ENCODE measurements at regions not wholly inside any gene's neighbourhood (a gene's known extent, or its start where the extent isn't known, plus 50 kb on each side); places are given as distances from the start of the nearest gene placed in this dataset.
"Not testable (repeated sequence)": the region's sequence is repeated elsewhere in the genome, so short reads cannot be mapped to it uniquely, and the experiment has no call there.

DNA sequence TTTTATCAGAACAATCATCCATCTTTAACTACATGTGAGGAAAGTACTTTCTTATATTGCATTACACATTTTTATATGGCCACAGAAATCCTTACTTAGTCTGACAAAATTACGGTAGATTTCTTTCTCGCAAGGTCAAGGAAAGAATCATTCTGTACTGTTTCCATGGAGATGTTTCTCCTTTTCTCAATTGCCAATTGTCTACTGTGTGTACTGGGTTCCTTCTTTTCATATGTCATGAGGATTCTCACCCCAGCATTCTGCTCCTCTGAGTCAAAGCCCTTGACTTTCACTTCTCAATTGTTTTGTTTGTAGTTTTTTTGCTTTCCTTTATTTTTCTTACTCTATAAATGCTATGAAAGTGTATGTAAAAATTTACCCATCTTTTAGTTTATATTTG lies 99.3 kb upstream of the AGAP9 start:
- DNase-seq = not testable (repeated sequence)

- not testable (repeated sequence) for DNase-seq
Measured at GRCh38 chr10:47619300-47620012, 96.0 kb upstream of the AGAP9 start.

DNA sequence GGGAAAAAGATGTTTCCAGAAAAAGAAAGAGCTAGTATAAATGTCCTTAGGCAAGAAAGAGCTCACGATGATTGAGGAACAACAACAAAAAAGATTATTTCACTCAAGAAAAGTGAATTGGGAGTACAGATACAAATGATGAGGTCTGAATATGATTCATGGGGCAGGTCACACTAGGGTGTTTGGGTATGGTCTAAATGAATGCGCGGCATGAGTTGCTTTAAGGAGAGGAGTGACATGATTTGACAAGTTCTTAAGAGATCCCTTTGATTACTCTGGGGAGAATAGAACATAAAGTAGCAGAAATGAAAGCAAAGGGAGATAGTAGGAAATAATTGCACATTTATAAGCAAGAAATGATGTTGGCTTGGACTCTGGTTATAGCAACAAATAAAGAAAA lies 85.9 kb upstream of the AGAP9 start:
- DNase-seq = not testable (repeated sequence)

GRCh38 chr10:47605791-47606773 lies 82.6 kb upstream of the AGAP9 start:
- not testable (repeated sequence) for DNase-seq

GRCh38 chr10:47600604-47601003 lies 77.2 kb upstream of the AGAP9 start:
- not testable (repeated sequence) for DNase-seq

GRCh38 chr10:47600127-47600526 lies 76.7 kb upstream of the AGAP9 start:
- not testable (repeated sequence) for DNase-seq

DNA sequence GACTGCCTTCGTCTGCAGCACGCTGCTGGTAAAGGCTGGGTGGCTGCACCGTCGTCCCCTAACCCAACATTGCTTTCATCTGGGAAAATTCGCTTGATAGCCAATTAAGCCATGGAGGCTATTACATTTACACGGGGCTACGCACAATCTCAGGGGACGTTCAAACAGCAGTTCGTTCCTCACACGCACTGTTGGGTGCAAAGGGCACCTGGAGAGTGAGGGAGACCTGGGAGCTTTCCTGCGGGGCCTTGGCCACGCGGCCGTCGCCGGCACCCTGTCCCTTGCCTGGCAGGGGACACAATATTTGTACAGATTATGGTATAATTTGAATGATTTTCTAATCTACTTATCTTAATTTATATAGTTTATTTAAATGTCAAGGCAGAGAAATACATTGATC lies 76.2 kb upstream of the AGAP9 start:
- not testable (repeated sequence) for DNase-seq

DNA sequence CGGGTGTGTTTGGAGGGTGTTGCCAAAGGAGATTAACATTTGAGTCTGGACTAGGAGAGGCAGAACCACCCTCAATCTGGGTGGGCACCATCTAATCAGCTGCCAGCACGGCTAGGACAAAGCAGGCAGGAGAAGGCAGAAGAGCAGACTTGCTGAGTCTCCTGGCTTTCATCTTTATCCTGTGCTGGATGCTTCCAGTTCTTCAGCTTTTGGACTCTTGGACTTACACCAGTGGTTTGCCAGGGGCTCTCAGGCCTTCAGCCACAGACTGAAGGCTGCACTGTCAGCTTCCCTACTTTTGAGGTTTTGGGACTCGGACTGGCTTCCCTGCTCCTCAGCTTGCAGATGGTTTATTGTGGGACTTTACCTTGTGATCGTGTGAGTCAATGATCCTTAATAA lies 70.4 kb upstream of the AGAP9 start:
- not testable (repeated sequence) for DNase-seq

DNA sequence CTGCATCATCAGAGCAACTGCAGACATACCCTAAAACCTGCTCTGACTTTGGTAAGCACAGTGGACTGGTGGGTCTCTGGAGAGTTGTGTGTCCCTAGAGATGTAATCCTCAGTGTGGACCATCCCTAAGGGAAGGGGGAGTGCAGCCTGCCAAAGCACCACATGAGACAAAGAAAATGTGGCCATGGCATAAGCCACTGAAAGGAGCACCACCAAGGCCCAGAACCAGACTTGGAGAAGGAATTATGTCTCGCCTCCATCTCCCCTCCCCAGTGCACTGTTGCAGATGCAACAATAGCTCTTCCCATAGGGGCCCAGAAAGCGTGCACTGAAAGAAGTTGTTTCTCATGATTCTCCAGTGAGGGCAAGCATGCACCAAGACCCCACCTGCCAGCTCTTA lies 69.7 kb upstream of the AGAP9 start:
- DNase-seq = not testable (repeated sequence)

DNA sequence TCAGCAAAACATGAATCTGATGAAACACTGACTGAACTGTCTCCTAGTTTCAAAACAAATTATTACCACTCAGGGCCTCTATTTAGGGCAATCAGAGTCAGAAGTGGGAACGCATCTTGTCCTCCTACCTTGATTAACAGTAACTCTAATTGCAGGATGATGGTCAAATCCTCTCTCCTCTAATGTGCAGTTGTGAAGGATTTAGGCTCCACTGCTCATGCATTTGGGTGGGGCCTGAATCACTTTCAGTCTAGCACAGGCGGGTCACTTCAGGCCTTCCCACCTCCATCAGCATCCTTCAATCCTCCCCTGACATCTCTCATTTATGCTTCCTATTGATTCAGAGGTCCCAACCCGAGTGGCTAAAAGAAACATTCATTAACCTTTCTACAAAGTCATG lies 67.5 kb upstream of the AGAP9 start:
- not testable (repeated sequence) for DNase-seq

- DNase-seq = not testable (repeated sequence)
Measured at GRCh38 chr10:47590534-47590933, 67.1 kb upstream of the AGAP9 start.

GRCh38 chr10:47582051-47582450 lies 58.6 kb upstream of the AGAP9 start:
- DNase-seq = not testable (repeated sequence)

GRCh38 chr10:47580063-47580462 lies 56.6 kb upstream of the AGAP9 start:
- DNase-seq = not testable (repeated sequence)

DNA sequence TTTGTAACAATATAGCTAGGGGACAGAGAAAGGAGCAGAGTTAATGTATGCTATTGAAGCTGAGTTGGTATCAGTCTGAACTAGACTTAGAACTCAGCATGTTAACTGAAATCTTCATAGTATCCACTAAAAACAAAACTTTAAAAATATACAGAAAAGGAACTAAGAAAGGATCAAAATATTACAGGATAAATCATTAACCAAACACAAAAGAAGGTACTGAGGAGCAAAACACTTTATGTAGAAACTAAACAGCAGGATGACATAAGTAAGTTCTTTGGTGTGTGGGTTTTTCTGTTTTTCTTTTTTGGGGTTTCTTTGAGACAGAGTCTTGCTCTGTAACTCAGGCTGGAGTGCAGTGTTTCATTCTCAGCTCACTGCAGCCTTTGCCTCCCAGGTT lies 55.1 kb upstream of the AGAP9 start:
- DNase-seq = not testable (repeated sequence)
